Panc1 (cell line): ENCODE measurements at regions not wholly inside any gene's neighbourhood (a gene's known extent, or its start where the extent isn't known, plus 50 kb on each side); places are given as distances from the start of the nearest gene placed in this dataset.

ENCODE experiments used
- POLR2AphosphoS5 ChIP-seq: IDR thresholded peaks from 2 replicates; pipeline ENCODE4 v1.6.1; 2012; ENCODE audit warnings: mild to moderate bottlenecking, low read depth, low read length, moderate library complexity
- SIN3A ChIP-seq: IDR thresholded peaks from 2 replicates; pipeline ENCODE4 v1.6.1; 2012; ENCODE audit warnings: low read depth, mild to moderate bottlenecking, low read length, moderate library complexity, borderline replicate concordance; ENCODE audit not compliant: insufficient read depth
- TCF7L2 ChIP-seq: IDR thresholded peaks from 2 replicates; pipeline ENCODE4 v1.6.1; 2011; ENCODE audit warnings: mild to moderate bottlenecking, low read depth, low read length, inconsistent platforms
- TF ChIP-seq, protein P1 (sequence below): fragments of 450-650 bp; IDR thresholded peaks from 2 replicates; pipeline ENCODE4 v1.5.1; 2017; ENCODE audit warnings: mild to moderate bottlenecking
- TF ChIP-seq, protein P2 (sequence below), 2 experiments: IDR thresholded peaks; 2 replicates each; pipeline ENCODE4 v1.6.1; 2011 to 2012; ENCODE audit warnings: low read depth in 2 of 2, control low read depth in 1 of 2, low read length in 1 of 2, mild to moderate bottlenecking in 1 of 2, moderate library complexity in 1 of 2; ENCODE audit not compliant: insufficient read depth in 1 of 2

DNA sequence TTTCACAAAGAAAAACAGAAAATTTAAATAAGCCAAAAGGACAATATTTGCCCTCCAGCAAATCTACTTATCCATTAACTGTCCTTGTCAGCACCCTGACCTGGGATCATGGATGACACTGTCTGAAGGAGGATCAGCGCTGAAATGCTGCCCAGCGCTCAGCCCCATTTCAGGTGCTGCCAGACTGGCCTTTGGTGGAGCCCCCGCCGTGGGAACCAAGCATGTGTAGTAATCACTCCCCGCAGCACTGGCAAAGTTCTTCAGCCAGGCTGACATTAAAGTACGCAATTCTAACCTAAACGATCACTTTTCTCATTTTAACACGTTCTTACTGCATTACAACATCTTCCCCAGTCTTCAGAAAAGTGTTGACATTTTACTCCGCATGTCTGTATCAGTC is 108.6 kb upstream of the GPC1 start:
- TF ChIP-seq, protein P1, sequence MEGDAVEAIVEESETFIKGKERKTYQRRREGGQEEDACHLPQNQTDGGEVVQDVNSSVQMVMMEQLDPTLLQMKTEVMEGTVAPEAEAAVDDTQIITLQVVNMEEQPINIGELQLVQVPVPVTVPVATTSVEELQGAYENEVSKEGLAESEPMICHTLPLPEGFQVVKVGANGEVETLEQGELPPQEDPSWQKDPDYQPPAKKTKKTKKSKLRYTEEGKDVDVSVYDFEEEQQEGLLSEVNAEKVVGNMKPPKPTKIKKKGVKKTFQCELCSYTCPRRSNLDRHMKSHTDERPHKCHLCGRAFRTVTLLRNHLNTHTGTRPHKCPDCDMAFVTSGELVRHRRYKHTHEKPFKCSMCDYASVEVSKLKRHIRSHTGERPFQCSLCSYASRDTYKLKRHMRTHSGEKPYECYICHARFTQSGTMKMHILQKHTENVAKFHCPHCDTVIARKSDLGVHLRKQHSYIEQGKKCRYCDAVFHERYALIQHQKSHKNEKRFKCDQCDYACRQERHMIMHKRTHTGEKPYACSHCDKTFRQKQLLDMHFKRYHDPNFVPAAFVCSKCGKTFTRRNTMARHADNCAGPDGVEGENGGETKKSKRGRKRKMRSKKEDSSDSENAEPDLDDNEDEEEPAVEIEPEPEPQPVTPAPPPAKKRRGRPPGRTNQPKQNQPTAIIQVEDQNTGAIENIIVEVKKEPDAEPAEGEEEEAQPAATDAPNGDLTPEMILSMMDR: no peak
- TF ChIP-seq POLR2AphosphoS5 (no peak), SIN3A (no peak), TCF7L2 (no peak)
- TF ChIP-seq, protein P2, sequence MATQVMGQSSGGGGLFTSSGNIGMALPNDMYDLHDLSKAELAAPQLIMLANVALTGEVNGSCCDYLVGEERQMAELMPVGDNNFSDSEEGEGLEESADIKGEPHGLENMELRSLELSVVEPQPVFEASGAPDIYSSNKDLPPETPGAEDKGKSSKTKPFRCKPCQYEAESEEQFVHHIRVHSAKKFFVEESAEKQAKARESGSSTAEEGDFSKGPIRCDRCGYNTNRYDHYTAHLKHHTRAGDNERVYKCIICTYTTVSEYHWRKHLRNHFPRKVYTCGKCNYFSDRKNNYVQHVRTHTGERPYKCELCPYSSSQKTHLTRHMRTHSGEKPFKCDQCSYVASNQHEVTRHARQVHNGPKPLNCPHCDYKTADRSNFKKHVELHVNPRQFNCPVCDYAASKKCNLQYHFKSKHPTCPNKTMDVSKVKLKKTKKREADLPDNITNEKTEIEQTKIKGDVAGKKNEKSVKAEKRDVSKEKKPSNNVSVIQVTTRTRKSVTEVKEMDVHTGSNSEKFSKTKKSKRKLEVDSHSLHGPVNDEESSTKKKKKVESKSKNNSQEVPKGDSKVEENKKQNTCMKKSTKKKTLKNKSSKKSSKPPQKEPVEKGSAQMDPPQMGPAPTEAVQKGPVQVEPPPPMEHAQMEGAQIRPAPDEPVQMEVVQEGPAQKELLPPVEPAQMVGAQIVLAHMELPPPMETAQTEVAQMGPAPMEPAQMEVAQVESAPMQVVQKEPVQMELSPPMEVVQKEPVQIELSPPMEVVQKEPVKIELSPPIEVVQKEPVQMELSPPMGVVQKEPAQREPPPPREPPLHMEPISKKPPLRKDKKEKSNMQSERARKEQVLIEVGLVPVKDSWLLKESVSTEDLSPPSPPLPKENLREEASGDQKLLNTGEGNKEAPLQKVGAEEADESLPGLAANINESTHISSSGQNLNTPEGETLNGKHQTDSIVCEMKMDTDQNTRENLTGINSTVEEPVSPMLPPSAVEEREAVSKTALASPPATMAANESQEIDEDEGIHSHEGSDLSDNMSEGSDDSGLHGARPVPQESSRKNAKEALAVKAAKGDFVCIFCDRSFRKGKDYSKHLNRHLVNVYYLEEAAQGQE (IDR thresholded peaks at IDR 0.05; ENCODE audit: insufficient read depth in 1 of 2, low read depth in 2 of 2, low read length in 1 of 2): no peak
